HL-60 (cell line): ENCODE measurements at regions not wholly inside any gene's neighbourhood (a gene's known extent, or its start where the extent isn't known, plus 50 kb on each side); places are given as distances from the start of the nearest gene placed in this dataset.

ENCODE experiments used
- CTCF ChIP-seq: IDR thresholded peaks from one replicate; pipeline ENCODE4 v1.5.1; 2011; ENCODE audit warnings: low read length, control low read depth, inconsistent platforms; ENCODE audit not compliant: insufficient read depth
- POLR2AphosphoS5 ChIP-seq: IDR thresholded peaks from 2 replicates; pipeline ENCODE4 v1.6.1; 2012; ENCODE audit warnings: low read depth
- REST ChIP-seq: IDR thresholded peaks from 2 replicates; pipeline ENCODE4 v1.6.1; 2012; ENCODE audit warnings: low read depth; ENCODE audit not compliant: insufficient replicate concordance

GRCh38 chr10:108393089-108393488 is 1228.6 kb upstream of the SORCS1 start:
- TF ChIP-seq CTCF (no peak), POLR2AphosphoS5 (no peak), REST (no peak)
